GM19372 (cell line): ENCODE measurements at regions not wholly inside any gene's neighbourhood (a gene's known extent, or its start where the extent isn't known, plus 50 kb on each side); places are given as distances from the start of the nearest gene placed in this dataset.

Experiments used
- ATAC-seq: cut with Tn5 transposase; IDR thresholded peaks from one replicate; pipeline ENCODE4 v1.9.1; 2021; ENCODE audit warnings: mild to moderate bottlenecking, low read depth, moderate library complexity; ENCODE audit not compliant: unreplicated experiment

DNA sequence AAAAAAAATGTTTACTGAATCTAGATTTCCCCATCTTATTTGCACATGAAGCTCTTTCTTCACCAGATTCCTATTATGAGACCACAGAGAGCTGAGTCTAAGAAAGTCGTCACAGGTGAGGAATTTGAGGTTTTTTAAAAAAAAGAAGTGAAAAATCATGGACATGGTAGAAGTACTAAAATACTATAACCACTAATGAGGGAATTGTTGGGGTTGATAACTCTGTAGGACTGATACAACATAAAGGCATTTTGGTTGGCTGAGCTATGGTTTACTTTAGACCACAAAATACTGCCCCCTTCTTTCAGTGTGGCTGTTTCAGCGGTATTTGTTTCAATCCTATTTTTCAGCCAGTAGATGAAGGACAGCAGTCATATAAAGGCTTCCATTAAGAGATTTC lies 1111.3 kb downstream of the TYW1 start:
- ATAC-seq: no peak

GRCh38 chr7:68109299-68109698 lies 1112.7 kb downstream of the TYW1 start:
- ATAC-seq: no peak

DNA sequence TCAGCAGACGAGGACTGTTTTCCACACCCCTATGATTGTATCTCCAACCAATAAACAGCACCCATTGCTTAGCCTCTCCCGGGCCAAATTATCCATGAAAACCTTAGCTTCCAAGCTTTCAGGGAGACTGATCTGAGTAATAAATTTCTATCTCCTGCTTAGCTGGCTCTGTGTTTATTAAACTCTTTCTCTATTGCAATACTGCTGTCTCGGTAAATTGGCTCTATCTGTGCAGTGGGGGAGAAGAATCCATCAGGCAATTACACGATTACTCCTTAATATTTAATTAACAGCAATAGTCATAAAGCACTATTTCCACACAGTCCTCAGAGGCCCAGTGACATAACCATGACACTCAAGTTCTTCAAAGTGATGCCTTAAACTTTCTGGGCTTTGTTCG lies 1122.8 kb downstream of the TYW1 start:
- ATAC-seq: no peak

GRCh38 chr7:68121056-68121455 lies 1124.4 kb downstream of the TYW1 start:
- no peak for ATAC-seq

- no peak for ATAC-seq
Measured at GRCh38 chr7:68121655-68122054, 1125.0 kb downstream of the TYW1 start.

GRCh38 chr7:68122801-68123200 lies 1126.2 kb downstream of the TYW1 start:
- no peak for ATAC-seq

DNA sequence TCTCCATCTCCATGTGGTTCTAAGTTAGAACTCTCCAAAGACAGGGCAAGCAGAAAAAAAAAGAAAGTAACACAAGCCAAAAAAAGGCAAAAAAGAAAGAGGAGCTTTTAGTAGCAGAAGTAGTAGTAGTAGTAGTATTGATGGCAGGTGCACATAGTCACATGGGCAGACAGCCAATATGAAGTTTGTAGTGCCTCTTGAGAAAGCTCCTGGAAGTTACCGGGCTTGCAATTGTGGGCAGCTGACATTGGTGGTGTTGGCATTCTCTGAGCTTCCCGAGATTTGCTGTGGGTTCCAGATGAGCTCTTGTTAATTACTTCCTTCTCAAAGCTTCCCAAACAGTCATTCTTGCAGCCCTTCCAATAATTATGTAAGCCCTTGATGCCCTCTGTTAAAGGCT lies 1128.5 kb downstream of the TYW1 start:
- no peak for ATAC-seq

DNA sequence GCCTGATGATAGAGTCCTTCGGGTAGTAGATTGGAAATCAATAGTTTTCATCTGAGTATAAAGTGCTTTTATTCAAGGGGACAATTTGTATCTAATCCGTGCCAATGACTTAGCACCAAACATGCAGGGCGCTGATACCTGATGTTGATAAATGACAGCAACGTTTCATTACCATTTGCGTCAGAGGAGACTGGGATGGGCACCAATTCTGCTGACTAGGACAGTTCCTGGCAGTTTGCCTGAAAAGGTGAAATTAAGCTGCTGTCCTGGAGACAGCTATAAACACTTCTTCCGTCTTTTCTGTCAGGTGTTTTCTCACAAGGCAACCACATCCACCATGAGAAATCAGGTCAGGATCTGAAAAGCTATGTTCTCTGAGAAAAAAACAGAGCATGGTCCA lies 1136.4 kb downstream of the TYW1 start:
- no peak for ATAC-seq

DNA sequence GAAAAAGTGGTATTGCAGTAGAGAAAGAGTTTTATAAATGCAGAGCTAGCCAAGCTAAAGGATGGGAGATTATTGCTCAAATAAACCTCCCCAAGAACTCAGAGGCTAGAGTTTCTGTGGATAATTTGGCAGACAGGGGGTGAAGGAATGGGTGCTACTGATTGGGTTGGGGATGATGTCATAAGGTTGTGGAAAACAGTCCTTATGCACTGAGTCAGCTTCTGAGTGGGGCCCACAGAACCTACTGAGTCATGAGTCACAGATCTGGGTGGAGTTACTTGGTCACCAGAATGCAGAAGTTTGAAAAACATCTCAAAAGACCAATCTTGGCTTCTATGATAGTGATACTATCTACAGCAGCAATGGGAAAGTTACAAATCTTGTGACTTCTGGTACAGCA lies 1146.7 kb downstream of the TYW1 start:
- no peak for ATAC-seq

- no peak for ATAC-seq
Measured at GRCh38 chr7:68146983-68147382, 1150.3 kb downstream of the TYW1 start.

GRCh38 chr7:68147614-68148238 lies 1151.1 kb downstream of the TYW1 start:
- ATAC-seq: no peak

- no peak for ATAC-seq
Measured at GRCh38 chr7:68148440-68148839, 1151.8 kb downstream of the TYW1 start.

DNA sequence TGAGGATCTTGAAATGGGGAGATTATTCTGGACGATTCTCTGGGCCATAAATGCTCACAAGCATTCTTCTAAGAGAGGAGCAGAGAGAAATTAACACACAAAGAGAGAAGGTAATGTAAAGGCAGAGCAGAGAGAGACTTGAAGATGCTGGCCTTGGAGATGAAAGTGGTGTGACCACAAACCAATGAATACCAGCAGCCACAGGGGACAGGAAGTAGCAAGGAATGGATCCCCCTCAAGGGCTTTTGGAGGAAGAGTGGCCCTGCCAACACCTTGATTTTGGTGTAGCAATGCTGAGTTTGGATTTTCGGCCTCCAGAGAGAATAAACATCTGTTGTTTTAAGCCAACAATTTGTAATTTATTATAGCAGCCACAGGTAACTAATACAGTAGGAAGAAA lies 1155.6 kb downstream of the TYW1 start:
- ATAC-seq: no peak

GRCh38 chr7:68155676-68156075 lies 1159.0 kb downstream of the TYW1 start:
- ATAC-seq: no peak

DNA sequence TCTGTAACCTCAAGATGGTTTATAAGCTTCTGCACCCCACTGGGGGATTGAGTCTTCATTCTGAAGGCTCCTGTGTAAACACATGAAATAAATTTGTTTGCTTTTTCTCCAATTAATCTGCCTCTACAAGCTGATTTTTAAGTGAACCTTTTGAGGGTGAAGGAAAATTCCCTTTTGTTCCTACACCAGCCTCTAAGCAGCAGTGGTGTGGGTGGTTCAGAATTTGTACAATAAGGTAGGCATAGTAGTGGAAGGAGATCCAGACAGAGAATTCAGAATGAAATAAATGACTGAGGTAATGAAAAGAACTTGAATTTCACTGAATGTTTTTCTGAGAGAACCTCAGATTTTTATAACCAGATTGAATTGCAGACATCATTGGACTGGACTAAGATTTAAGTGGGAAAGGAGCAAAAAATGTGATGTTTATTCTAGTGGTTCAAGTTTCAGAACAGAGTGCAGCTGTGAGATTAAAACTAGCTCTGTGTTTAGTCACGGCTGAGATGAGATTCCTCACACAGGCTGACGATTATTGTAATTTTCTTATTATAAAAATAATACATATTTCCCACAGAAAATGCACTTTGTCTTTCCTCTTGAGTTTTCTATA lies 1162.2 kb downstream of the TYW1 start:
- no peak for ATAC-seq

- ATAC-seq: no peak
Measured at GRCh38 chr7:68162712-68163111, 1166.1 kb downstream of the TYW1 start.

GRCh38 chr7:68166525-68166924 lies 1169.9 kb downstream of the TYW1 start:
- no peak for ATAC-seq

DNA sequence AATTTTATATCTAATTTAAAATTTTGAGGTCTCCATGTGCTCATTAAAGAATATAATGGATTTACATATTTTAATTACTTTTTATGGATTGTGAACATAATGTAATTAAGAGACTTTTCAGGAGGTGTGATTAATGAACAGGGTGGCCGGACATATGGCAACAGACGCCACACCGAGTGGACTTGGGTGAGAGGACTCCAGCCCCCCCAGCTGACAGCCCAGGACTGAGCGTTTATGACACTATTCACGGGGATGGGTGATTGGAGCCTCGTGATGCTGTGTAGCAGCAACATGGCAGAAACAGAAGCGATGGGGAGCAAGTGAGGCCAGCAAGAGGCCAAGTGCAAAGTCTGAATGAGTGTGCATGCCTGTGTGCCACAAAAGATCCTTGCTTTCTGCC lies 1176.9 kb downstream of the TYW1 start:
- no peak for ATAC-seq

DNA sequence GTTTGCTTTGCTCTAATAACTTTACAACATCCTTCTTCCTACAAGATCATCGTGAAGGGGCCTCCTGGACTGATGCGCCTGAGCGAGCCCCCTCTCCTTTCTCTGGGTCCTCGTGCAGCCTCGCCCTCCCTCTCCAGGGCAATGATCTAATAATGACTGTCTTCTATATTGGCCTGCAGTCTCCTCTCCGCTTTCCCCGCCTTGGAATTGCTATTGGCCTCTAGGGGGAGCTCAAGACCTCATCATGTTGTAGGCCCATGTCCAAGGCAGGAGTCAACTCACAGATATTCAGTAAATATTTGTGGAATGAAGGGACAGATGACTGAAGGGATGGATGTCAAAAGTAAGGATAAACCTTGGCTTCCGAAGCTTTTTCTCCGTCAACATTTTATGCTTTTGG lies 1180.3 kb downstream of the TYW1 start:
- no peak for ATAC-seq

- ATAC-seq: no peak
Measured at GRCh38 chr7:68180761-68181160, 1184.1 kb downstream of the TYW1 start.

- no peak for ATAC-seq
Measured at GRCh38 chr7:68183176-68183575, 1186.5 kb downstream of the TYW1 start.

DNA sequence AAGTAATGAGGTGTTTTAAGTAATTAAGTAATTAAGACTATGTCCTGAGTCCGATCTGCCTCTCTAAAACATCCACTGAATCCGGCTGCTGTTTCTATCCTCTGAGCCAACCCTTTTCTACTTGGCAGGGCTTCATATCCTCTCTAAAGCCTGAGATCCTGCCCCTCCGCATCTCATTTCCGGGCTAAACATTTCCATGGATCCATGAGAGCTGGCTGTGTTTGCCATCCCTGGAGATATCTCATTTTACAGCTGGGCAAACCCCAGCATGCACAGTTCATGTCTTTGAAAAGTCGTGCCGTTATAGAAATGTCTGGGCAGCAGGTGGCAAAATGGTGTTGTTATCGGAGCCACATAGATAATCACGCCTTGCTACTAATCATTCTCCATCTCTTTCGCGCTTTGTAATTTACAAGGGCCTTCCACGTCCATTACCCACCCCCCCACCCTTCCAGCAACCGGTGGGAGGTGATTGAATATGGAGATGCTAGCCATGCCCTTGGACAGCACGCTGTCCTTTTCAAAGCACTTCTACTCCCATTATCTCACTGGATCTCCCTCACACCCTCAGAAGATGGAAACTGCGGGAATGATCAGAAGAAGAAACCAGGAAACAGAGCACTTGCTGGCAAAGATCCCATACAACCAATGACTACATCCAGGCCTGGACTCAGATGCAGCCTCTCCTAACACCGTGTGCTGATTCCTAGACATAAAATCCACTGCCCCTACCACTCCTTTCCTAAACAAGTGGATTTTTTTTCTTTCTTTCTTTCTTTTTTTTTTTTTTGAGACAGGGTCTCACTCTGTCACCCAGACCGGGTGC lies 1189.2 kb downstream of the TYW1 start:
- no peak for ATAC-seq
